Bronchial epithelial cell (primary cell): ENCODE measurements at regions not wholly inside any gene's neighbourhood (a gene's known extent, or its start where the extent isn't known, plus 50 kb on each side); places are given as distances from the start of the nearest gene placed in this dataset.
A peak's percentile ranks its signal among the peaks of the same experiment; 100 is the strongest.

Experiments used
- DNase-seq: peaks from one replicate; pipeline ENCODE4 v3.0.0-alpha.2; 2010; ENCODE audit warnings: low read depth
- FAIRE-seq: peaks from 2 replicates; lab custom pipeline; 2011; peaks lifted over from hg19 to GRCh38; lab: Jason Lieb, UNC
- H3K27me3 ChIP-seq: 2 replicates; pipeline ENCODE4 v1.5.1; 2011; ENCODE audit warnings: low read length; ENCODE audit not compliant: control insufficient read depth, insufficient read depth
- H3K36me3 ChIP-seq: 2 replicates; pipeline ENCODE4 v1.5.1; 2011; ENCODE audit warnings: low read length; ENCODE audit not compliant: control insufficient read depth, insufficient read depth
- H3K4me3 ChIP-seq: 2 replicates; pipeline ENCODE4 v1.5.1; 2011; ENCODE audit warnings: mild to moderate bottlenecking, low read depth, low read length, control low read depth
- TF ChIP-seq, protein P1 (sequence below): IDR thresholded peaks from 2 replicates; pipeline ENCODE4 v1.5.1; 2011; ENCODE audit warnings: mild to moderate bottlenecking, moderate library complexity, low read length, control low read depth, inconsistent platforms; ENCODE audit not compliant: insufficient read depth, severe bottlenecking

DNA sequence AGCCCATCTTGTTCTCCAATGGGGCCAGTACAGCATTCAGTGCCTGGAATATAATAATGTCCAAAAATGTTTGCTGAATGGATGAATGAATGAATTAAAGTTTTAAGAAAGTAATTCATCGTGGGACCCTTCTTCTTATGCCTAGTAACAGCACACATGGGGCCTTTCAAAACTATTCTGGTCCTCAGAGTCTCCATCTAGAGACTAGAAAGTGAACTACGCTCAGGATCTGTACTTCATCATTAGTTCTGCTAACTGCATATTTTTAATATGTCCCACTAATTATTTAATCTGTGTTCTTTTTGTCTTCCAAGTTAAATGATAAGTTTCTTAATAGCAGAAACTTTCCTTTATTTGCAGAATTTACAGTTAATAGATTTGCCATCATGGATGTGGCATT lies 172.5 kb downstream of the SMAD2 start:
- FAIRE-seq (no peak), DNase-seq (peak; percentile 11)
- Histone ChIP-seq H3K36me3 (no peaks in the 10 kb centered on the region), H3K27me3 (no peaks in the 10 kb centered on the region), H3K4me3 (no peak overlapping the region)
- TF ChIP-seq, protein P1, sequence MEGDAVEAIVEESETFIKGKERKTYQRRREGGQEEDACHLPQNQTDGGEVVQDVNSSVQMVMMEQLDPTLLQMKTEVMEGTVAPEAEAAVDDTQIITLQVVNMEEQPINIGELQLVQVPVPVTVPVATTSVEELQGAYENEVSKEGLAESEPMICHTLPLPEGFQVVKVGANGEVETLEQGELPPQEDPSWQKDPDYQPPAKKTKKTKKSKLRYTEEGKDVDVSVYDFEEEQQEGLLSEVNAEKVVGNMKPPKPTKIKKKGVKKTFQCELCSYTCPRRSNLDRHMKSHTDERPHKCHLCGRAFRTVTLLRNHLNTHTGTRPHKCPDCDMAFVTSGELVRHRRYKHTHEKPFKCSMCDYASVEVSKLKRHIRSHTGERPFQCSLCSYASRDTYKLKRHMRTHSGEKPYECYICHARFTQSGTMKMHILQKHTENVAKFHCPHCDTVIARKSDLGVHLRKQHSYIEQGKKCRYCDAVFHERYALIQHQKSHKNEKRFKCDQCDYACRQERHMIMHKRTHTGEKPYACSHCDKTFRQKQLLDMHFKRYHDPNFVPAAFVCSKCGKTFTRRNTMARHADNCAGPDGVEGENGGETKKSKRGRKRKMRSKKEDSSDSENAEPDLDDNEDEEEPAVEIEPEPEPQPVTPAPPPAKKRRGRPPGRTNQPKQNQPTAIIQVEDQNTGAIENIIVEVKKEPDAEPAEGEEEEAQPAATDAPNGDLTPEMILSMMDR: peak; percentile 27

DNA sequence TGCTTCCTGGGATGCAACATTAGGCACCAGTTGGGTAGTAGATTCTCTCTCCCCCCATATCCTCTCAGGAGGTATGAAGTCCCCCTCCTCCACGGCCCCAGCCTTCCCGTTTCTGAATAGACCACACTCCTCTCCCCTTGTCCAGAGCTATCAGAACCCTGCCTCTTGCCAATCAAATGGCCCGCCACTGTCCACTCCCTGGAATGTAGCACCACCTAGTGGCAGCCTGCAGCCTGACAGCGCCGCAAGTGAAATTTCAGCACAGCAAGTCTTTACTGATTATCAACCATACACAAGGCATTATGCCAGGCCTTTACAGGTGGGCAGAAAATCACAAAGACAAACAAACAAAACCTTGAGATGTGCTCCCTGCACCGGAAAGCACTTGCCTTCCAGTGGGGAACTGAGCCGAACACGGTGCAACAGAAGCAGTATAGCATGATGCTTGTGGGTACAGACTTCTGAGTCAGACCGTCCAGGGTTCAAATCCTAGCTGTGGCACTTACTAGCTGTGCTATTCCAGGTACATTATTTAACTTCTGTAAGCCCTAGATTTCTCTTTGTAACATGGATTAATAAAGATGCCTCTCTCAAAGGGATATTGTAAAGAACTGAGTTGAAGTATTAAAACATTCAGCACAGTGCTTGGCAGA lies 174.0 kb downstream of the SMAD2 start:
- H3K27me3 ChIP-seq: no peaks in the 10 kb centered on the region
- no peak overlapping the region for H3K4me3 ChIP-seq
- DNase-seq (peak; percentile 41), FAIRE-seq (no peak)
- no peaks in the 10 kb centered on the region for H3K36me3 ChIP-seq
- TF ChIP-seq, protein P1: peak; percentile 95

DNA sequence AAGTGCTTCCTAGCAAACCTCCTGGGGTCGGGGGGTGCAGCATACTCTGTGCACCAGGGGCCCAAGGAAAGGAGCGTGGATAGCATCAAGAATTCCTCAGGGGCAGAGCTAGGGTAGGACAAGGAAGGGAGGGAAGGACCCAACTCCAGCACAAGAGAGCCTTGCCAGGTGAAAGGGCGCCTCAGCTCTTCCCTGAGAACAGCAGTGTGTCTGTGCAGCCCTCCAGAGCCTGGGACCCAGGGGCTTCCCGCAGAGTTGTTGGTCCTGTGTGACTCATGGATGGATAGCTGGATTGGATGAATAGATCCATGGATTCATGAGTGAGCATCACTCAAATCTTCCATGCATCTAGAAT lies 175.4 kb downstream of the SMAD2 start:
- H3K4me3 ChIP-seq: no peak overlapping the region
- no peaks in the 10 kb centered on the region for H3K36me3 ChIP-seq
- DNase-seq (no peak), FAIRE-seq (no peak)
- TF ChIP-seq, protein P1: no peak
- H3K27me3 ChIP-seq: no peaks in the 10 kb centered on the region

DNA sequence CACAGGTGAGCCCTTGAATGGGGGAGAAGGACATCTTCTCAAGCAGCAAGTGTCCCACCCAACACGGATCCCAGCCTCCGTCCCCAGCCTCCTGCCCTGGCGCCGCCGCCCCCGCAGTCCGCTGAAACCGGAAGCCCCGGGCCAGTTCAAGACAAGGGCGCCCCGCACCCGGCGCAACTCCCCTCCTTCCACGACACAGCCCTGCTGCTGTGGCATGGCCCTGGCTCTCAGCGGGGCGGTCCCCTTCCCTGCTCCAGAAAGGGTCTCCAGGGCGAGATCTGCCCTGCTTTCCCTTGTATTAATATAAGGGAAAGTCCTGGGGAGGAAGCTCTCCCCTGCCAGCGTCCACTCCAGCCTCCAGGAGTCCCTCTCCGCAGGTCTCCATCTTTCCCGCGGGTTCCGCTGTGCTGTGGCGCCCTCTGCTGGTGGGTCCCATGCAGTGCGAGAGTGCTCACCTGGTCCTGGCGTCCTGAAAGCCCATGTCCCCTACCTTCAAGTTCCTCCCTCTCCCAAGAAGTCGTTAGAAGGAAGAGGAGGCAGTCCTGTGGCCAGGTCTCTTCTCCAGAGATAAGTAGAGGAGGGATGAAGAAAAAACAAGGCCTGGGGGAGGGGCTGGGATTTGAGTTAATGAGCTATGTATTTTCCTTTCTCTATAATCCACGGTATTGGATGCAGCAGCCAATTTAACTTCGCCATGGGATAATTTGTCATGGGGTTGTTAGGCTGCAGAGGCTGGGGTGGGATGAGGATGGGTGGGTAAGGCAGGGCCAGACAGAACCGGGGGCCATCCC lies 176.0 kb downstream of the SMAD2 start:
- Histone ChIP-seq H3K4me3 (no peak overlapping the region), H3K27me3 (no peaks in the 10 kb centered on the region), H3K36me3 (no peaks in the 10 kb centered on the region)
- FAIRE-seq (no peak), DNase-seq (peak; percentile 17)
- TF ChIP-seq, protein P1: peak; percentile 86

DNA sequence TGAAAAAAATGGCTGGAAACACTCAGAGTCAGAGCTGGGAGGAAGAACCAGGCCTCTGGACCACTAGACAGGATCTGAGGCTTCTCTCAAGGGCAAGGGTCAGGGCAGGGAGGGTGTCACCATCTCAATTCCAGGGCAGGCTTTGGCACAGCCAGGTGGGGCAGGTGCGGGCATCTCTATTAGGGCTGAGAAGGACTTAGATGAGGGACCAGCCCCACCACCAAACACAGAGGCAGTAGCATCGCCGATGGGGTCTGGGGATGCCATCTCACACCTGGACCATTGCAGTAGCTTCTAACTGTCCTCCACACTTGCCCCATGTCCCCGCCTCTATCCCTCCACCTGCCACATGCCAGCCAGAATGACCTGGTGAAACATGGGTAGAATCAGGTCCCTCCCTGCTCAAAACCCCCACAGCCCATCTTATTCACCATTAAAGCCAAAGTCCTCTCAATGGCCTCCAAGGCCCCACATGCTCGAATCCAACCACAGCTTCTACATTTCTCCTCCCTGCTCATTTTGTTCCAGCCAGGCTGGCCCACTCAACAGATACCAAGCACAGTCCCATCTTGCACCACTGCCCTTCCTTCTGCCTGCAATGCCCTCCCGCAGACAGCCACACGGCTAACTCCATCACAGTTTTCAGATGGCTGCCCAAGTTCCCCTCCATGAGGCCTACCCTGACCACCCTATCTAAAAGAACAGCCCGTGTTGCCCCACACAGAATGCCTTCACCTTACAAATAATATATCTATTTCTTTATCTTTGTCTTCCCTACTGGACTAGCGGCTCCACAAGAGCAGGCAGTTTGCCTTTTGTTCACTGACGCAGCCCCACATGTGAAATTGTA lies 177.4 kb downstream of the SMAD2 start:
- Histone ChIP-seq H3K4me3 (no peak overlapping the region), H3K27me3 (no peaks in the 10 kb centered on the region), H3K36me3 (no peaks in the 10 kb centered on the region)
- TF ChIP-seq, protein P1: no peak
- DNase-seq (no peak), FAIRE-seq (no peak)
